ENCODE measurements at regions not wholly inside any gene's neighbourhood (a gene's known extent, or its start where the extent isn't known, plus 50 kb on each side); places are given as distances from the start of the nearest gene placed in this dataset.
"Not testable (repeated sequence)": the region's sequence is repeated elsewhere in the genome, so short reads cannot be mapped to it uniquely, and the experiment has no call there.

DNA sequence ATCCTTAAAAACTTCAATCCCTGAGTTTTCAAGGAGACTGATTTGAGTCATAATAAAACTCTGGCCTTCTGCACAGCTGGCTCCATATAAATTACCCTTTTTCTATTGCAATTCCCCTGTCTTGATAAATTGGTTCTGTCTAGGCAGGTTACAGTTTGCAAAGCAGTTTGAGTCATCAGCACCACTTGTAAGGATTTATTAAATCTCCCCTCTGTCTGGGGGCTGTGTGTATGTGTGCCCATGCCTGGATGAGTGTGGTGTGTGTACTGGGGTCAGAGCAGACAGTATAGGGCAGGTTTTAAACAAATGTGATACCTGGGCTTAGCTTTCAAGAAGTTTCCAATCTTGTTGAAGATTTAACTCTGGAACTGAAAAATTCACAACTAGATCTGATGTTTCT lies 228.6 kb downstream of the FNDC1 start:
- DNase-seq: no peak

DNA sequence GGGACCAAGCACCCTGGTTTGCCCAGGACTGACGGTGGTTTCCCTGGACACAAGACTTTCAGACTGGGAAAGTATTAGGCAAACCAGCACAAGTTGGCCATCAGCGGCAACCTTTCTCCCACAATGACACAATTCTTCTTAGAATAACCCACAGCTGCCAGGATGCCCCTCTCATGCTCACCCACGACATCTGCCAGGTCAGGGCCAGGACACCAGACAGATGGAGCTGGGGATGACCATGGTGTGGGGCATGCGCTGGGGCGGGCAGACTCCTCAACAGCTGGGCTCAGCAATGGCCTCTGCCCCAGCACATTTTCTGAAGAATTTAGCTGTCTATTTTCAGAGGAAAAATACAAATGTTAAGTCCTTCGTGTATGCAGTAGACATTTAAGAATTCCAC lies 226.4 kb downstream of the FNDC1 start:
- DNase-seq: no peak

DNA sequence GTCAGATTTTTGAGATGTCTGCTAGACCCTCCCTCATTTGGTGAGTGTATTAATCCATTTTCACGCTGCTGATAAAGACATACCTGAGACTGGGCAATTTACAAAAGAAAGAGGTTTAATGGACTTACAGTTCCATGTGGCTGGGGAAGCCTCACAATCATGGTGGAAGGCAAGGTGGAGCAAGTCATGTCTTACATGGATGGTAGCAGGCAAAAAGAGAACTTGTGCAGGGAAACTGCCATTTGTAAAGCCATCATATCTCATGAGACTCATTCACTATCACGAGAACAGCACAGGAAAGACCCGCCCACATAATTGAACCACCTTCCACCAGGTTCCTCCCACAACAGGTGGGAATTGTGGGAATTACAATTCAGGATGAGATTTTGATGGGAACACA lies 223.5 kb downstream of the FNDC1 start:
- not testable (repeated sequence) for DNase-seq

DNA sequence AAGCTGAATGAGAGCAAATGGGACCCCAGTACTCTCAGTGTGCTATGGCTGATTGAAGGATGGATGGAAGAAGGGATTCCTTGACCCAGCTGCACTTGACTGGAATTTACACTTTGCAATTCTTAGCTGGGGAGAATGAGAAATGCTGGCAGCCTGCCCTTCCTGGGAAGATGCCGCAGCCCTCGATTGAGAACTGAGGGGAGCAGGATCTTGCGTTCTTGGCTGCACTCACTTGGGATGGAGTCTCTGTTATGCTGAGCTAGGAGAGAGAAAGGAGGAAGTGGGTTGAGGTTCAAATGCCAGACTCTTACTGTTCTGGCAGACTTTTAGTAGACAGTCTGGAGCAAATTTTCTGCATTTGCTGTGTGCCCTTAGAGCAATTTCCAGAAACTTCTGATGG lies 221.2 kb downstream of the FNDC1 start:
- peak; percentile 72 for DNase-seq

DNA sequence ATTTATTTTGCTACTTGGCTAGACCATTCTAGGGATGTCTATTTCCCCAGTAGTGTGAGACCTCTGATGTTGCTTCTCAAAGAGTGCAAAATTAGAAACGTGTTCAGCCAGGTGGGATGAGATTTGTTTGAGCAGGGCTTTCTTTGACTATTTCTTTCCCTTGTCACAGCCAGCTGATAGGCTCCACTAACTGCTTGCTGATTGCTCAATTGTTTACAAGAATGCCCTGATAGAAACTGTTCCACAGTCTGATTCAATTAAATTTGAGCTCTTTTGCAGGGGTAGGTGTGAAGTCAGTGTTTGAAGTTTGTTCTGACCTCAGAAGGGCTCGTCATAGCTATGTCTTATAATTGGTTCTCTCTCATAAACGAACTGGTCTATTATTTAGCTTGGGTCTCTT lies 220.5 kb downstream of the FNDC1 start:
- DNase-seq: no peak

DNA sequence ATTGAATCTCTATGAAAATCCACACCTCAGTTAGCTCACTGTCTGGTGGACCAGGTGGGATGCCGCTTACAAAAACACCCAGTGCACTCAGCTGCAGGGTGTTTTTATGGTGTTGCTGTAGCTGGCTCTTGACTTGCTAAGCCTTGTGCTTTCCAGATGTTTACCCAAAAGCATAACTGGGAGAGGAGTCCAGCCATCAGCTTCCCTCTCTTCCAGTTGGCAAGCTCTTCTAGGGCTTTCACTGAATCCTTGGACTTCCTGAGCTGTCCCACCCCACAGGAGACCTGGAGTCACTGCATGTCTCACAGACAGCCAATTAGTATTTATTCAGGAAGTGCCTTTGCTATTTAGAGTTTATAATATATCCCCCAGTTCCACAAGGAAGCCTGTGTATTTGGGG lies 210.9 kb downstream of the FNDC1 start:
- DNase-seq: no peak

DNA sequence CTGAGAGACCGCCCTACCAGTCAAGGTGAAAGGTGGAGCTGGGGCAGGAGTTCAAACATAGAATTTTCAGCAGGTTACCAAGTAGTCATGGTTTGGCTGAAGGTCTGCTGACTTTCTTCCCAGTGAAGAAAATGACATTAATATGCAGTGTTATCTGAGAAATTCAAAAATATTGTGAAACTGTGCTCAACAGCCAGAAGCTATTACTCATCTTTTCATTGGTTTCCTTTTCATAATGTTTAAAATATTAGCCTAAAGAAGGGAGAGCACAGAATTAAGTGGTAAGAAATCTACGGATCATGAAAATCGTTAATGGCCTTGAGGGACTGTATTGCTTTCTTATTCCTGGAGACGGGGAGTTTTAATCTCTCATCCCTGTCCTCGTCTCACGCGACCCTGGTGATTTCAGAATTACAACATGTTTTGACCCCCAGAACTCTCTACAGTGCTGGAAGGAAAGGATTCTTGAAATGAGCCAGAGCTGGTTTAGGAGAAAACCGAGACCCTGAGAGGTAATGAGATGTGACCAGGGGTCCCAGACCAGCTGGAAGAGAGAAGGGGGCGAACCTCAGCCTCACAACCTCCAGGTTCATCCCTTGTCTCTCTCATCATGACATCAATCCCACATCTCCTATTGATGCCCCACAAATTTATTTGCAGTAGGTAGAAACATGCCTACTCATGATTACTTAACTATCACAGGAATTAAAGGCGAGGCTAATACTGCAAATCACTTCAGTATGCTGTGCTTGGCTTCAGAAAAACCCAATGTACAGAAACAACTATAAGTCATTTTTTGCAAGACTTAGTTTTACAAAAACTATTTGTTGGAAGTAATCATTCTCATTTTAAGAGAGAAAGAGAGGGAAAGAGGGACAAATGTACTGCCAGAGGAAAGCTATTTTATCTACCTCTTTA lies 209.5 kb downstream of the FNDC1 start:
- DNase-seq: peak; percentile 46

DNA sequence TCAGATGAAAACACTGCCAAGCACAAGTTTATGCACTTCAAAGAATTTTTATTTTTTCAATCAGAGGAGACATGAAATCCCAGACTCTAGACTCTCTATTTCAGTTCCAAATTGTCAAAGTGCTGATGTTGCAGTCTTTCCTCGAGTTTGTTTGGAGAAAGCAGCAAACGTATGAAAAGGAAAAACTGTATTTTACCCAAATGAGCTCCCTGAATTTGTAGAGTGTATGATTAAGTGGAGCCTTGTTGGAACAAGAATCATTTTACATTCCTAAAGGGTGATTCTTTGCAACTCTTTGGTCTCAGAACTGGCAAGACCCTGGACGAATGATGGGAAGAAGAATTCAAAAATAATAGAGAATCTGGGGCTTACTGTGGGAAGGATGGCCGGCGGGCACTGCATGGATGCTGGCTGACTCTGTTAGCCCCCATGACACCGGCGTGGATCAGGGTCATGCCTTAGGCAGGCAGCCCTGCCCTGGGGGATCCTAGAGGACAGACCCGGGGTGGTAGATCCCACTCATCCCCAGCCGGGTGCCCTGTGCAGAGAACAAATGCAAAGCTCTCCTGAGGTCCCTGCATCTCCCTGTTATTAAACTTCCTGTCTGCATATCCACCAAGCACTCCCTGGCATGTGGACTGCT lies 207.4 kb downstream of the FNDC1 start:
- DNase-seq: peak; percentile 60

DNA sequence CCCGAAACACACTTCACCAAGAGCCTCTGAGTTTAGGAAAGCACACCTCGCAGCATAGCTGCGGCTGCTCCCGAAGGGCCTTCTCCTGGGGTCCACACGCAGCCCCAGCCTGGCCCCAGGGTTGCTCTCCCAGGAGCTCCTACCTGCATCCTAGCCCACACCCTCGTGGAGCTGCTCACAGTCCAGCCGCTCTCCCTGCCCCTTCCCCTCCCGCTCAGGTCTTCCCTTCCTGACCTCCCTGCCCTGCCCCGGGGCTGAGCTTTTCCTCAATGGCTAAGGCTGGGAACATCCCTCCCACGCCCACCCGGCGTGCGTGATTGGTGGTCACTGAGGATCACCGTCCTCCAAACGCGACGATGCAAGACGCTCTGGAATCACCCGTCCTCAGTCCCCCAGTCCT lies 205.8 kb downstream of the FNDC1 start:
- DNase-seq: no peak

DNA sequence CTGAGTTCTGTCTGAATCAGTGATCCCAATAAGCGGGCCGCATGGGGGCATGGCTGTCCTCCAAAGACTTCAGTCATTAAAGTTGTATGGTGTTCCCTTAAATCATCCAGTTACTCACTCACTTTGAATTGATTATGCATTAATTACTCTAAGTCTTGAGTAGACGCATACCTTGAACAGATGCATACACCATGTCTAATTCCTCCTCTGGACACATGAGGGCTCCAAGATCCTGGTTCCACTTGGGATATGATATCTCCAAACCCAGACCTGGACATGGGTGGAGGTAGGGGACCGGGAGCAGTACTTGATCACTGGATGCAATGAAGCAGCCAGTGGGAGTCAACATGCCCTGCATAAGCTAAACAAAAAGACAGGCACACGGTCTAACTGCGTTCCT lies 204.5 kb downstream of the FNDC1 start:
- DNase-seq: no peak

DNA sequence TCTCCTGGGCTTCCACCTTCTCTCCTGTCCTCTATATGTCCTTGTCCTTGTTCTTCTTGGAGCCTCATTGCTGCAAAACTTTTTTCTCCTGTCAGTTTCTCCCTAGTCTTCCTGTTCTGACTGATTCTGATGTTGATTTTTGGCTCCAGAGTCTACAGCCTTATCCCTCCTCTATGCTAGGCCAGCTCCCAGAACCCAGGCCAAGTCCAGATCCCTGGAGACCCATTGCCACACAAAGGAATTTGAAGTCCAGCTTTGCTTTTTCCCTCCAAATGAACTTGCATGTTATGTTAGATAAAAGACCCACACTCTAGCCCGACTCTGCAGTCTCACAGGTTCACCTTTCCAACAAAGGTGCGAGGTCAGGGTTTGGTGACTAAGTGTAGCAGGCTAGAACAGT lies 203.1 kb downstream of the FNDC1 start:
- no peak for DNase-seq

DNA sequence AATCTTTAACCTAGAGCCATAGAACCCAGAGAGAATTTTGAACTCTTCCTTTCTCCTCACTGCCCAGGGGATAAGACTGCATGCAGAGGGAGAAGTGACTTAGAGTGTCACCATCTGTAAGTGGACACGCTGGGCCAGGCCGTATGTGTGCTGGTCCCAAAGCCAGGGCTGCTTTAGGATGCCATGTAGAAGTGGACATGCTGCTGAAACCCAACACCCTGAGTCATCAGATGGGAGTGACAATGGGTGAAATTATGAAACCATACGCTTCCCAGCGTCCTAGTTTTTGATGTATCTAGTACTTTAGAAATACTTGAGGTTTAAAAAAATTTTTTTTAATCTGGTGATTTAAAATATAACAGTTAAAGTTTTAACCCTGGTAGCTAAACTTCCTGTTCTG lies 191.1 kb downstream of the FNDC1 start:
- DNase-seq: peak; percentile 5

DNA sequence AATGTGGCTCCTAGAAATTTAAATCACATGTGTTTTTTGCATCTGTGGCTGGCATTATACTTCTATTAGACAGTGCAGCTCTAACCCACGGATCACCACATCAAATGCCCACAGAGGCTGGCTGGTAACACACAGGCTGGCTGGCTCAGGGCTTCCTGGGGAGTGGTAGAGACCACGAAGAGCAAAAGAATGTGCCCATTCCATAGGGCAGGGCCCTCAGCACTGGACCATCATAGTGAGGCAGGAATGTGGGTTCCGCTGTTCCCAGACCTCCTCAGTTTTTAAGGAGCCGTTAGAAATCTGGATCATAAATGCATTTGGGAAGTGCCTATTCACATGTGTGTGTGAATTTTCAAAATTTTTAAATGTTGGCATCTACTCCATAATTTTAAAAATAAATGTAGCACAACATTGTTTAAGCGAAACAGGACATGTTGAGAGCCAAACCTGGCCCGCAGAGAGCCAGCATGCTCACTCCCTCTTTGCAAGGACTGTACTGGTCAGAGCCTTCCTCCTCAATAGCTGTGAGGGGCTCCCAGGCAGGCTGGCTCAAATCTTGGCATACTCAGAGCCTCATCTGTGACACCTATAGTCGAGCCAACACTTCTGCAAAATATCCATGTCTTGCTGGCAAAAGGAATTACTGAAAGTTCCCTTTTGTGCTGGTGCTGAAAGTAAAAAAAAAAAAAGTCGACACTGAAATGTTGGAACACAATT lies 190.5 kb downstream of the FNDC1 start:
- DNase-seq: no peak

DNA sequence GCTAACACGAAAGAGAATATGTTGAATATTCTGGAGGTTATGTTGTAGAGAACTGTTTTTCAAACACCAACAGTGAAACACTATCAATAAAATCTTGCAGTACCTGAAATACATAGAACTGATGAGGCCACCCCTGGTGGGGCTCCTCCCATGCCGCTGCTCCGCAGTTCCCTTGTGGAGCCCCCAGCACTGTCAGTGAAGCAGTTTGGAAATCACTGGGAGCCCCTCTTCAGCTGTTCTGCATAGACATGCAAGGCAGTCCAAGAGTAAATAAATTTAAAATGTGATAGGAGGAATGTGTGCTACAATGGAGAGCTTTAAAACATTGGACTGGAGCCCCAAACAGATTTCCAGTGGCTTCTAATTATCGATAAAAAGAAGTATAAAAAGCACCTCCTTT lies 189.4 kb downstream of the FNDC1 start:
- DNase-seq: no peak

DNA sequence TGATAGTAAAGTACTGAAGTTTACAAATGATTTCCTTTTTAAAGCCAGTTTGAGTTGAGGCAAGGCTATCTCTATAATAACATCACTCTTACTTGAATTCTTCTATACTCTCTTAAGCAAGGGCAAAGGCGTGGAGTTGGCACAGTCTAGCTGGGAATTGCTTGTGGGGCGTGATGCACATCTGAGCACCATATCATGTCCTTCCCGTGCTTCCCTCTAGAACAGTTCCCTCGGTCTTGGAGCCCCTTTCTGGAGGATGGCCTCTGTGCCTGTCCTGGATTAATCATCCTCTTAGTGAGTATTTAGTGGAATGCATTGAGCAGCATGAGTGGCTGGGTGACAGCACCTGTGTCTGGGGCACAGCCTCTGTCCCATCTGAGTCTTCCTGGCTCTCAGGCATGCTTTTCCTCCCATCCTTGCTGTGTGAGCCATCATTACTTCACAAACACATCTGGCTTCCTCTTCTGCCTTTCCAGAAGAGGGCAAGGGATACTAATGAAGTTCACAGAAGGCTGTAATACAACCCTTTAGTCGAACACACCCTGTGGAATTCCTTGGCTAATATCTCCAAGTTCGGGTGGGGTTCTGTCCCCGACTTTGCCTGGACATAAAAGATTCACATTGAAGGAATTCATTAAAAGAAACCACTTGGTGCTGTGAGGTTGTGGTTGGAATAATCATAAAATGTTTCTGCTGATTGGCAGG lies 188.2 kb downstream of the FNDC1 start:
- DNase-seq: no peak

DNA sequence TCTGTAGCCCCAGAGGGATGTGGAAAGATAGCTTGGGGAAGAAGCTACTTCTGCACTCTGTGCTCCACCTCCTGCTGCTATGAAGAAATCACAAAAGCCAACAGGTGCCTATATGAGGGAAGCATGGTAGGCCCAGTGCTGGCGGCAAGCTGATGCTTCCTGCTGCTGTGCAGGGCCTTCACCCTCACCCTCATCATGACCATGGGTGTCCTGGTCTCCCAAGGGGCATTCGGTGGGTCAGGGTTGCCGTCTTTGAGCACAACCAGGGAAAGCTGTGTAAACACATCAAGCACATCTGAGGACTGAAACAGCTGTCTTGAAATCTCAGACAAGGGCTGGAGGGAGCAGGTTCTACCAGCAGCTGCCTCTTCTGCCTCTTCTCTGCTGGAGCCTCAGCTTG lies 184.0 kb downstream of the FNDC1 start:
- no peak for DNase-seq

DNA sequence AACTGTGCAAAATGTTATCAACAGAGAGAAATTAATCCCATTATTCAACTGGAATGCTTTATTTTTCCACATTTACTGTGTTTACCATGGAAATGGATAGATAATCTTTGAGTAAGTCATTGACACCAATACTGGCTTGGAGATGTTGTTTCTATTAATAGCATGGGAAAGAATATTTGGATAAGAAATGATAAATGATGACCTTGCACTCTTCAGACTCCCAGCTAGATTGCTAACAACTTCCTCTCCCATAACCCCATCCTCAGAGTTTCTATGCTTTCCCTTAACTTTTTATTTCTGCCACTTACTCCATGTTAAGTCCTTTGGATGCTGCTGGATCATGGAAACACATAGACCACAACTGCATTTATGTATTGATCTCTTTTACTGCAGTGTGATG lies 182.5 kb downstream of the FNDC1 start:
- DNase-seq: no peak

DNA sequence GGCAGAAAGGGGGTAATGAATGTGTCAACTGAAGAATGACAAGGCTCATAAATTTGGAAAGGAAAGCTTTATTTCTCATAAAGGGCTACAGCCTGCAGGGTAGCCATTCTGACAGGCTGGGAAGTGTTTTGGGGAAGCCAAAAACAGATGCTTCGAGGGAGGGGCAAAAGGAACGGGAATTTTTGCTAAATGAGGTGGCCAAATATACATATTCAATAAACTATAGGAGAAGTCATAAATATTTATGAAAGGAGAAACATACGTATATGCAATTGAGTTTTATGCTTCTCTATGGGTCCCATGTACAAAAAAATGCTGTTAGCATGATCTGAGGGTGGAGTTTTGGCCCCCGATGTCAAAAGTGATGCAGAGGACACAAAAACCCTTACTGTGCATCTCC lies 180.7 kb downstream of the FNDC1 start:
- DNase-seq: no peak

DNA sequence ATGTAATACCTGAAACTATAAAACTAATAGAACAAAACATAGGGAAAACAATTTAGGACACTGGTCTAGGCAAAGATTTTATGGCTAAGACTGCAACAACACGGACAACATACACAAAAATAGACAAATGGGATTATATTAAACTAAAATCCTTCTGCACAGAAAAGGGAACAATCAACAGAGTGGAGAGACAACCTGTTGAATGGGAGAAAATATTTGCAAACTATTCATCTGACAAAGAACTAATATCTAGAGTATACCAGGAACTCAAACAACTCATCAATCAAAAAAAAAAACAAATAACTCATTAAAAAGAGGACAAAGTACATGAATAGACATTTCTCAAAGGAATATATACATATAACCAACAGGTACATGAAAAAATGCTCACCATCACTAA lies 174.5 kb downstream of the FNDC1 start:
- DNase-seq: no peak

DNA sequence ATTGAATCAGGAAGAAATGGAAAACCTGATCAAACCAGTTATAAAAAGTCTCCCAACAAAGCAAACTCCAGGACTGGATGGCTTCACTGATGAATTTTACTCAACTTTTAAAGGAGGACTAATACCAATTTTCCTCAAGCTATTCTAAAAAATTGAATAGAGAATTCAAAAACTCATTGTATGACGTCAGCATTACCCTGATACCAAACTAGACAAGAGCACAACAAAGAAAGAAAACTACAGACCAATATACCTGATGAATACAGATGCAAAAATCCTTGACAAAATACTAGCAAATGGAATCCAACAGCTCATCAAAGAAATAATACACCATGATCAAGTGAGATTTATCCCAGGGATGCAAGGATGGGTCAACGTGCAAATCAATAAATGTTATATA lies 172.9 kb downstream of the FNDC1 start:
- DNase-seq: no peak

DNA sequence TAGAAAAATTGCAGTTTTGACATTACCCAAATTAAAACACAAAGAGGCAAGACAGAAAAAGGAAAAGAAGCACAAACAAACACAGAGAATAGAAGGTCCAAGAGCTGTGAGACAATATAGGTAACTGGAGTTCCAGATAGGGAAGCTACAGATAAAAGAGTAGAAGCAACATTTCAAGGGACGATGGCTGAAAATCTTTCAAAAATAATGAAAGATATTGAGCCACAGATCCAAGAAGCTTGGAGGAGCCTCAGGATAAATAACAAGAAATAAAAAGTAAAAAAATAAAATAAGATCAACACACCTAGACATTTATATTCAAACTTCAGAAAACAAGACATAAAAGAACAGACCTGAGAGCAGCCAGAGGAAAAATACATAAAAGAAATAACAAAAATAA lies 164.9 kb downstream of the FNDC1 start:
- no peak for DNase-seq

DNA sequence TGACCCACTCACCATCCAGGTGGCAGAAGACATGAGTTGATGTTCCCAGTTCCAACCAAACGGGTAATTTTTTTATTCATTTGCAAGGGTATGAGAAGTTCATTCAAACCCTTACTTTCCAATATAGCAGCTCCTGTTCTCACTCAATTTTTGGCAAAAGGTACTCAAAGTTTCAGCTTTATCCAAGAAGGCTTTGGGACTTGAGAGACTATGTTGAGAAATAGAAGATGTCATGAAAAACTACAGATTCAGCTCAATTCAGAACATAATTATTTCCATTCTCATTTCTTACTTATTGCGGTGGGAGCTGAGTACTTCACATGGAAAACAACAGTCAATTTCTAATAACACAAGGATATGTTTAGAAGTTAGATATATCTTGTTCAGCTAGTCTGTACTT lies 162.3 kb downstream of the FNDC1 start:
- no peak for DNase-seq

DNA sequence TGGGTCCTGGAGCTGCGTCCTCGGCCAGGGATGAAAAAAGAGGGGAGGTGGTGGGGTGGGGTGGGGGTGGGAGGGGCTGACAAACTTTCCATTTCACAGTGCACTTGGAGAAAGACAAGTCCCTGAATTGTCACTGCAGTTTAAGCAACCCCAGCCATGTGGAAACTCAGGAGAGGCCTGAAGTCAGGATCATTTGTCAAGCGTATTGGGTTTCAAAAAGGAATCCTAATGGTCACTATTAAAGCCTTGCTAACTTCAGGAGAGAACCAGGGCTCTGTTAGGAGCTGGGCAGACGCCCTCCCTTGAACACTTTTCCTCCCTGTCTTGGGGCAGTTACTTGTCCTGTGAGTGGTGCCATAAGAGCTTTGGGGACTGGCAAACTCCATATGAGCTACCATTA lies 159.9 kb downstream of the FNDC1 start:
- no peak for DNase-seq
